ENCODE measurements at regions not wholly inside any gene's neighbourhood (a gene's known extent, or its start where the extent isn't known, plus 50 kb on each side); places are given as distances from the start of the nearest gene placed in this dataset.
"Not testable (repeated sequence)": the region's sequence is repeated elsewhere in the genome, so short reads cannot be mapped to it uniquely, and the experiment has no call there.

- no peak for DNase-seq (ENCODE audit: low spot score)
Measured at GRCh38 chrX:102784550-102784949, 64.0 kb downstream of the GPRASP3 start.

DNA sequence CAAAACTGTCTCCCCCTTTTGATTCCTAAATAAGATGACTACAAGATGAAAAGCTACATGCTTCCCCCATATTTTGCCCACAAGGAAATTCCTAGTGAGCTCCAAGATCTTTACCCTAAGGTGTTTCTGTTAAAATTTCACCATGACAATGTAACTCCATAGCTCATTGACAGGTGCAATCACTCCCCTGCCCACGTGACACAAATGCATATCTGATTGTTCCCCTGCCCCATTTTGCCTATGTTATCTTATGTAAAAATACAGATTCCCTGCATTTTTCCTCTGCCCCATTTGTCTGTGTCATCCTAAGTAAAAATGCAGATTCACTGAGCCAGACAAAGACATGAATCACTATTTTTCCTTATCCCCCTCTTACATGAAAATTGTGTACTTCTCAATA lies 66.7 kb downstream of the GPRASP3 start:
- no peak for DNase-seq (ENCODE audit: low spot score)

GRCh38 chrX:102808336-102808735 lies 87.8 kb downstream of the GPRASP3 start:
- DNase-seq (ENCODE audit: low spot score): no peak

DNA sequence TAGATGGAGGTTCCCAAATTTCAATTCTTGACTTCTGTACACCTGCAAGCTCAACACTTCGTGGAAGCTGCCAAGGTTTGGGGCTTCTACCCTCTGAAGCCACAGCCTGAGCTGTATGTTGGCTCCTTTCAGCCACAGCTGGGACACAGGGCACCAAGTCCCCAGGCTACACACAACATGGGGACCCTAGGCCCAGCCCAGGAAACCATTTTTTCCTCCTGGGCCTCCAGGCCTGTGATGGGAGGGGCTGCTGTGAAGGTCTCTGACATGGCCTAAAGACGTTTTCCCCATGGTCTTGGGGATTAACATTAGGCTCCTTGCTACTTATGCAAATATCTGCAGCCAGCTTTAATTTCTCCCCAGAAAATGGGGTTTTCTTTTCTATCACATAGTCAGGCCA lies 97.7 kb downstream of the GPRASP3 start:
- not testable (repeated sequence) for DNase-seq (ENCODE audit: low spot score)

DNA sequence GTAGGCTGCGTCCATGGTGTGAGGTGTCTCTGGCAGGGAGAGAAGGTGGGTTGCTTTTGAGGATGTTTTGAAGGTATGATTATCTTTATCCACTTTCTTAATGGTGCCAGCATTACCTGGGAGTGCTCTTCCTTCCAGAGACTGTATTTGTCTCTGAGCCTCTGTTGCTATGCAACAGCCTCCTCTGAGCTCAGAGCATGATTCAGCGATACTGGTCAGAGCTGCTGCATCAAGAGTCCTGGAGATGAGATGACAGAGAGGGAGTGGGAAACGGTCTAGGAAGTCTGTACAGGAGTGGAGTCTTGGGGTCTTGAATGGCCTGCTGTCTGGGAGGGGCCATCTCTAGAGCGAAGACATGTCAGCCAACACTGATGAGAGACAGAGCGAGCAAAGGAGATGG lies 104.4 kb upstream of the RAB40AL start:
- DNase-seq (ENCODE audit: low spot score): no peak

GRCh38 chrX:102833136-102833535 lies 103.9 kb upstream of the RAB40AL start:
- DNase-seq (ENCODE audit: low spot score): no peak

- peak; percentile 15 for DNase-seq (ENCODE audit: low spot score)
Measured at GRCh38 chrX:102835504-102836146, 101.4 kb upstream of the RAB40AL start.

GRCh38 chrX:102837847-102838246 lies 99.2 kb upstream of the RAB40AL start:
- DNase-seq (ENCODE audit: low spot score): no peak

DNA sequence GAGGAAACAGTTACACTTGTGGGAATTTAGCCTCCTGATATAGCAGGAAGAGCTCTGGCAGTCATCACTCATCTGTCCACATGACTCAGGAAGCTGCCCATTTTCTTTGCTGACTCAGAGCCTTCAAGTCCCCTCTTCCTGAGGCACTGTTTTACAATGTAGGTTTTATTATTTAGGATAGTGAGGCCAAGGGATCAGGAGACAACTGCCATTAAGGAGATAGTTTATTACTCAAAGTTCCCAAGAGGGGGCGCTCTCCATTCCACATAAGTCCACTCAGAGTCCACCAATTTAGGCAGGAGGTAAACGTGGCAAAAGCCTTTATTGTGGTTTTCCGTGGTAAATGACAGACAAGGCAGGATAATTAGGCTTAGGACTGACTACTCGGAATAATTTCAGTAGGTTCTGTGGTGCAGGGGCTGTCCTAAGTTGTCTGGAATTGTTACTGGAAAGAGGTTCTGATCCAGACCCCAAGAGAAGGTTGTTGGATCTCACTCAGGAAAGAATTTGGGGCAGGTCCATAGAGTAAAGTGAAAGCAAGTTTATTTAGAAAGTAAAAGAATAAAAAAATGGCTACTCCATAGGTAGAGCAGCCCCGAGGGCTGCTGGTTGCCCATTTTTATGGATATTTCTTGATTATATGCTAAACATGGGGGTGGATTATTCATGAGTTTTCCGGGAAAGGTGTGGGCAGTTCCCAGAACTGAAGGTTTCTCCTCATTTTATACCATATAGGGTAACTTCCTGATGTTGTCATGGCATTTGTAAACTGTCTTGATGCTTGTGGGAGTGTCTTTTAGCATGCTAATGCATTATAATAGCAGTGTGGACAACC lies 96.0 kb upstream of the RAB40AL start:
- DNase-seq (ENCODE audit: low spot score): no peak

- DNase-seq (ENCODE audit: low spot score): no peak
Measured at GRCh38 chrX:102841706-102842003, 95.4 kb upstream of the RAB40AL start.

DNA sequence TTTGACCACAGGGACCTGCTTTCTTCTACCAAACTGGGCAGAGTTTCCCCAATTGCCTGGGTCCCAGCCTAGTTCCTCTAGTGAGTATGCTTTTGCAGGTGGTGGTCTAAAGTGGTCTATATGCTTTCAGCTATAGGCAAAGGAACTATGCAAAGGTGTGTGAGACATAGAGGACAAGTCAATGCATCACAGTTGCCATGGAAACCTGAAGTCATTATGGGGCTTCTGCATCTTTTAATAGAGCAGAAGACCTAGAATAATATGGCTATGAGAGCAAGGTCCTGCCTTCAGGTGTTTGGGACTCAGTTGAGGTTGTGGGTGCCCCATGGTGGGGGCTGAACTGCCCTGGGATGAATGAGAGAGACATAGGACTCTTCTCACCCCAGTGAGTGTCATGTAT lies 92.1 kb upstream of the RAB40AL start:
- DNase-seq (ENCODE audit: low spot score): no peak

GRCh38 chrX:102846544-102847236 lies 90.4 kb upstream of the RAB40AL start:
- no peak for DNase-seq (ENCODE audit: low spot score)

GRCh38 chrX:102847362-102847761 lies 89.7 kb upstream of the RAB40AL start:
- no peak for DNase-seq (ENCODE audit: low spot score)

GRCh38 chrX:102849396-102849795 lies 87.7 kb upstream of the RAB40AL start:
- DNase-seq (ENCODE audit: low spot score): no peak

GRCh38 chrX:102858826-102859549 lies 78.1 kb upstream of the RAB40AL start:
- DNase-seq (ENCODE audit: low spot score): not testable (repeated sequence)

DNA sequence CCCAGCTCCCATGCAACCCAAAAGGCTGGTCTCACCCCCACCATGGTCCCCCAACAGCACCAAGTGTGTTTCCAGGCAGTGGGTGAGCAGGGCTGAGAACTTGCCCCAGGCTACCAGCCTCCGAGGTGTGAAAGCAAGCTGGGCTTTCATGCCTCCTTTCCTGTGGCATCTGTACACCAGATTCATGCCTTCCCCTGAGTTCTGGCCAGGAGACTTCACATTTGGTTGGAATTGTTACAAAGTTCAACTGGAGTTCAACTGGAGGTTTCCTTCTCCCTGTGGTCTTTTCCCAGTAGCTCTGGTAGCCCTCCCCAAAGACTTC lies 77.6 kb upstream of the RAB40AL start:
- no peak for DNase-seq (ENCODE audit: low spot score)

- no peak for DNase-seq (ENCODE audit: low spot score)
Measured at GRCh38 chrX:102860235-102860634, 76.8 kb upstream of the RAB40AL start.

GRCh38 chrX:102863735-102864134 lies 73.3 kb upstream of the RAB40AL start:
- peak; percentile 78 for DNase-seq (ENCODE audit: low spot score)

GRCh38 chrX:102866981-102867656 lies 70.0 kb upstream of the RAB40AL start:
- no peak for DNase-seq (ENCODE audit: low spot score)

DNA sequence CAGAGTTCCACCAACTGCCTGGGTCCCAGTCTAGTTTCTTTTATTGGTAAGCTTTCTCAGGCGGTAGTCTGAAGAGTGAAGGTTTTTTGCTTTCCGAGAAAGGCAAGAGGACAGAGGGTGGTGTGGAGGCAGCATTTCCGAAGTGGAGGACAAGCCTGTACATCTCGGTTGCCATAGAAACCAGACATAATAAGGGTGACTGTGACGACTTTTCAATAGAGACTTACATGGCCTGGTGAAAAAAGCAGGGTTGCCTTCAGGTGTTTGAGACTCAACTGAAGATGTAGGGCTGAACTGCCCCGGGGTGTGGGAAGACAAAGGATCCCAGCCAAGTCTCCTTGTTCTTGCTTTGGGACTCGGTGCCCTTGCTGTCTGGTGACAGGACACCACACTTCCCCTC lies 53.6 kb upstream of the RAB40AL start:
- DNase-seq (ENCODE audit: low spot score): no peak

All from activated CD4-positive, alpha-beta T cell treated with anti-CD3 and anti-CD28 coated beads, Interleukin-2, Interleukin-4, amounts not matched to agents 100 ng/mL and 50 ng/mL, durations not matched to agents 16 hours and 8 hours (primary cell).